HG03108 (cell line): ENCODE measurements at regions not wholly inside any gene's neighbourhood (a gene's known extent, or its start where the extent isn't known, plus 50 kb on each side); places are given as distances from the start of the nearest gene placed in this dataset.
"Not testable (repeated sequence)": the region's sequence is repeated elsewhere in the genome, so short reads cannot be mapped to it uniquely, and the experiment has no call there.

ENCODE experiments used
- ATAC-seq: cut with Tn5 transposase; IDR thresholded peaks from one replicate; pipeline ENCODE4 v1.9.1; 2021; ENCODE audit warnings: moderate library complexity; ENCODE audit not compliant: unreplicated experiment

- ATAC-seq: not testable (repeated sequence)
These were observed 87.3 kb upstream of the KITLG start for GRCh38 chr12:88667615-88668014.

- no peak for ATAC-seq
These were observed 84.8 kb upstream of the KITLG start for GRCh38 chr12:88665071-88665470.

GRCh38 chr12:88662961-88663360 is 82.7 kb upstream of the KITLG start:
- no peak for ATAC-seq

GRCh38 chr12:88662093-88662492 is 81.8 kb upstream of the KITLG start:
- ATAC-seq: no peak

GRCh38 chr12:88658009-88658408 is 77.7 kb upstream of the KITLG start:
- ATAC-seq: no peak

GRCh38 chr12:88650715-88651114 is 70.4 kb upstream of the KITLG start:
- no peak for ATAC-seq

- no peak for ATAC-seq
These were observed 68.4 kb upstream of the KITLG start for GRCh38 chr12:88648625-88649024.

GRCh38 chr12:88646824-88647223 is 66.6 kb upstream of the KITLG start:
- ATAC-seq: no peak

- no peak for ATAC-seq
These were observed 65.5 kb upstream of the KITLG start for GRCh38 chr12:88645816-88646215.

GRCh38 chr12:88644946-88645702 is 64.9 kb upstream of the KITLG start:
- ATAC-seq: no peak

GRCh38 chr12:88643685-88644084 is 63.4 kb upstream of the KITLG start:
- ATAC-seq: no peak

- ATAC-seq: no peak
These were observed 62.6 kb upstream of the KITLG start for GRCh38 chr12:88642675-88643431.

- ATAC-seq: no peak
These were observed 58.9 kb upstream of the KITLG start for GRCh38 chr12:88638966-88639760.

- no peak for ATAC-seq
These were observed 58.1 kb upstream of the KITLG start for GRCh38 chr12:88638388-88638787.

GRCh38 chr12:88634008-88634407 is 53.7 kb upstream of the KITLG start:
- no peak for ATAC-seq

- ATAC-seq: no peak
These were observed 53.0 kb upstream of the KITLG start for GRCh38 chr12:88633312-88633711.

GRCh38 chr12:88630561-88630960 is 50.3 kb upstream of the KITLG start:
- no peak for ATAC-seq
